HepG2 (cell line): ENCODE measurements at regions not wholly inside any gene's neighbourhood (a gene's known extent, or its start where the extent isn't known, plus 50 kb on each side); places are given as distances from the start of the nearest gene placed in this dataset.

ENCODE experiments used
- ATAC-seq: fragments of 200-7000 bp; cut with Tn5 transposase; 3 replicates; pipeline ENCODE4 v1.9.1; 2020; ENCODE audit warnings: mild to moderate bottlenecking, moderate library complexity
- BruUV-seq: library from RNA; stranded (reverse); fragments of 400-500 nt; replicated peaks from 2 replicates; lab custom pipeline; 2021; lab: Mats Ljungman, UMichigan
- CTCF ChIA-PET: fragments of 300-600 bp; formaldehyde crosslinking; extraction: SDS; loops from one replicate; lab custom pipeline; 2021; ENCODE audit warnings: low total read pairs, inconsistent platforms, low intra/inter-chr PET ratio; lab: Yijun Ruan, JAX
- POLR2A ChIA-PET: fragments of 350-600 bp; sonication (Branson Sonifier 250); formaldehyde crosslinking; loops from one replicate; lab custom pipeline; 2020; ENCODE audit warnings: antibody characterized with exemption, inconsistent platforms; lab: Yijun Ruan, JAX
- DNase-seq: peaks from one replicate; pipeline ENCODE4 v3.0.0-alpha.2; 2015; ENCODE audit warnings: low spot score
- FAIRE-seq: peaks from 3 replicates; lab custom pipeline; 2011; peaks lifted over from hg19 to GRCh38; lab: Jason Lieb, UNC
- H2AFZ ChIP-seq: one replicate; pipeline ENCODE4 v1.6.1; 2011; ENCODE audit warnings: low read length, inconsistent platforms
- H3K27ac ChIP-seq: fragments of 300-600 bp; 3 replicates; pipeline ENCODE4 v1.8.0; 2011; ENCODE audit warnings: mixed run types, mild to moderate bottlenecking, mixed read lengths, low read length, inconsistent platforms; ENCODE audit not compliant: insufficient read depth; ENCODE audit errors: extremely low read length
- H3K27me3 ChIP-seq, 2 experiments: fragments of 200-600 bp in 1 of 2; 2 replicates in 1 of 2; 3 replicates in 1 of 2; pipeline versions ENCODE4 v1.6.0 to v1.8.0; 2011; ENCODE audit warnings: low read length in 2 of 2, mild to moderate bottlenecking in 2 of 2, moderate library complexity in 2 of 2, inconsistent platforms in 1 of 2; ENCODE audit not compliant: insufficient read depth in 2 of 2, control insufficient read depth in 1 of 2
- H3K36me3 ChIP-seq, 2 experiments: fragments of 200-600 bp in 1 of 2; replicated peaks in 1 of 2; 2 replicates in 1 of 2; 3 replicates in 1 of 2; pipeline versions ENCODE4 v1.5.1 to v1.8.0; 2011; ENCODE audit warnings: low read length in 2 of 2, inconsistent platforms in 1 of 2; ENCODE audit not compliant: insufficient read depth in 2 of 2, control insufficient read depth in 1 of 2
- H3K4me1 ChIP-seq: 2 replicates; pipeline ENCODE4 v1.5.1; 2012; ENCODE audit warnings: low read length, inconsistent platforms; ENCODE audit not compliant: insufficient read depth
- H3K4me2 ChIP-seq: 2 replicates; pipeline ENCODE4 v1.6.0; 2011; ENCODE audit warnings: low read depth, low read length, inconsistent platforms
- H3K4me3 ChIP-seq, 3 experiments: fragments of 200-600 bp in 1 of 3; sonication (generic), shearing (Covaris generic) in 1 of 3; replicated peaks in 1 of 3; 2 replicates each; pipeline ENCODE4 v1.5.1; 2011 to 2016; ENCODE audit warnings: low read length in 3 of 3, inconsistent platforms in 2 of 3, low read depth in 2 of 3, mild to moderate bottlenecking in 2 of 3, control low read depth in 1 of 3, mixed read lengths in 1 of 3; ENCODE audit not compliant: insufficient read depth in 1 of 3
- H3K79me2 ChIP-seq: one replicate; pipeline ENCODE4 v1.6.1; 2011; ENCODE audit warnings: low read length, inconsistent platforms; ENCODE audit not compliant: insufficient read depth
- H3K9ac ChIP-seq: 2 replicates; pipeline ENCODE4 v1.6.0; 2011; ENCODE audit warnings: mild to moderate bottlenecking, low read depth, low read length, inconsistent platforms; ENCODE audit not compliant: insufficient read depth
- H3K9me3 ChIP-seq: 2 replicates; pipeline ENCODE4 v1.5.1; 2012; ENCODE audit warnings: mild to moderate bottlenecking, low read length
- H4K20me1 ChIP-seq: 2 replicates; pipeline ENCODE4 v1.6.0; 2011; ENCODE audit warnings: inconsistent platforms, mild to moderate bottlenecking, low read length, moderate library complexity; ENCODE audit not compliant: insufficient read depth
- KAT7 ChIP-seq: IDR thresholded peaks from 2 replicates; pipeline ENCODE4 v1.6.1; 2018; ENCODE audit warnings: borderline replicate concordance, missing compliant biosample characterization
- KDM5B ChIP-seq: sonication (generic); formaldehyde crosslinking; IDR thresholded peaks from 2 replicates; pipeline ENCODE4 v1.4.0; 2020; ENCODE audit warnings: missing genetic modification reagents, mild to moderate bottlenecking, borderline replicate concordance
- MBD4 ChIP-seq: IDR thresholded peaks from 2 replicates; pipeline ENCODE4 v1.6.1; 2012; ENCODE audit warnings: low read length, inconsistent platforms, borderline replicate concordance
- MBNL3 ChIP-seq: fragments of 250-450 bp; sonication (Bioruptor Pico); conservative IDR thresholded peaks from 2 replicates; pipeline ENCODE4 v1.8.0; 2022; ENCODE audit warnings: mild to moderate bottlenecking, inconsistent platforms
- NCOA1 ChIP-seq: sonication (generic); formaldehyde crosslinking; IDR thresholded peaks from 2 replicates; pipeline ENCODE4 v1.9.0; 2021; ENCODE audit warnings: missing genetic modification reagents
- PAF1 ChIP-seq: IDR thresholded peaks from 2 replicates; pipeline ENCODE4 v1.6.1; 2016; ENCODE audit warnings: missing genetic modification reagents, missing compliant biosample characterization
- PITX1 ChIP-seq: sonication (generic); formaldehyde crosslinking; IDR thresholded peaks from 2 replicates; pipeline ENCODE4 v1.5.1; 2020; ENCODE audit warnings: mild to moderate bottlenecking, missing genetic modification reagents
- RXRA ChIP-seq: sonication (generic); formaldehyde crosslinking; IDR thresholded peaks from 2 replicates; pipeline ENCODE4 v1.5.1; 2020; ENCODE audit warnings: missing genetic modification reagents
- SETDB1 ChIP-seq: sonication (generic); formaldehyde crosslinking; IDR thresholded peaks from 2 replicates; pipeline ENCODE4 v1.5.1; 2020; ENCODE audit warnings: missing genetic modification reagents, mild to moderate bottlenecking, borderline replicate concordance
- SNAI1 ChIP-seq: sonication (generic); formaldehyde crosslinking; IDR thresholded peaks from 2 replicates; pipeline ENCODE4 v1.5.0; 2020; ENCODE audit warnings: mild to moderate bottlenecking, missing genetic modification reagents, borderline replicate concordance
- SOX13 ChIP-seq, 3 experiments: fragments of 450-650 bp in 1 of 3; sonication (generic) in 1 of 3; formaldehyde crosslinking in 1 of 3; IDR thresholded peaks in 2 of 3; conservative IDR thresholded peaks in 1 of 3; 2 replicates each; pipeline versions ENCODE4 v1.5.0 to v1.6.1; 2016 to 2020; ENCODE audit warnings: antibody characterized with exemption in 1 of 3, mild to moderate bottlenecking in 1 of 3, missing compliant biosample characterization in 1 of 3, missing genetic modification reagents in 1 of 3, moderate library complexity in 1 of 3
- TBP ChIP-seq: sonication (generic); formaldehyde crosslinking; IDR thresholded peaks from 2 replicates; pipeline ENCODE4 v1.5.0; 2020; ENCODE audit warnings: missing genetic modification reagents
- XBP1 ChIP-seq: sonication (generic); formaldehyde crosslinking; IDR thresholded peaks from 2 replicates; pipeline ENCODE4 v1.5.0; 2020; ENCODE audit warnings: missing genetic modification reagents
- ZC3H4 ChIP-seq: sonication (generic); formaldehyde crosslinking; IDR thresholded peaks from 2 replicates; pipeline ENCODE4 v1.4.0; 2020; ENCODE audit warnings: missing genetic modification reagents, borderline replicate concordance
- ZIK1 ChIP-seq: sonication (generic); formaldehyde crosslinking; IDR thresholded peaks from 2 replicates; pipeline ENCODE4 v1.5.0; 2020; ENCODE audit warnings: mild to moderate bottlenecking, low read depth, missing genetic modification reagents, borderline replicate concordance
- ZKSCAN5 ChIP-seq: sonication (generic); formaldehyde crosslinking; IDR thresholded peaks from 2 replicates; pipeline ENCODE4 v1.5.1; 2020; ENCODE audit warnings: mild to moderate bottlenecking, missing genetic modification reagents
- ZNF333 ChIP-seq: sonication (generic); formaldehyde crosslinking; IDR thresholded peaks from 2 replicates; pipeline ENCODE4 v1.4.0; 2020; ENCODE audit warnings: mild to moderate bottlenecking, missing genetic modification reagents, borderline replicate concordance
- ZZZ3 ChIP-seq: sonication (generic); formaldehyde crosslinking; IDR thresholded peaks from 2 replicates; pipeline ENCODE4 v1.4.0; 2020; ENCODE audit warnings: missing genetic modification reagents, mild to moderate bottlenecking, borderline replicate concordance
- WGBS: methylation state at CpG from one replicate; pipeline ENCODE4 v1.1.6; 2017; ENCODE audit warnings: low lambda C conversion rate; 5-methylcytosine and 5-hydroxymethylcytosine counted together
- in situ Hi-C: cut with HindIII; loops from 2 replicates; pipeline ENCODE4 v1.10.0; 2017; ENCODE audit warnings: low pct_unique_long_range_greater_than_20kb; ENCODE audit not compliant: extremely low pct_ligation_motif_present
- intact Hi-C: fragments of 100-400 bp; cut with micrococcal nuclease; formaldehyde crosslinking; loops from one replicate; pipeline ENCODE4 v1.10.0; 2022; ENCODE audit not compliant: unreplicated experiment
- TF ChIP-seq, protein P1 (sequence below): sonication (generic); formaldehyde crosslinking; IDR thresholded peaks from 2 replicates; pipeline ENCODE4 v1.9.0; 2022; ENCODE audit warnings: missing genetic modification reagents, mild to moderate bottlenecking, borderline replicate concordance

DNA sequence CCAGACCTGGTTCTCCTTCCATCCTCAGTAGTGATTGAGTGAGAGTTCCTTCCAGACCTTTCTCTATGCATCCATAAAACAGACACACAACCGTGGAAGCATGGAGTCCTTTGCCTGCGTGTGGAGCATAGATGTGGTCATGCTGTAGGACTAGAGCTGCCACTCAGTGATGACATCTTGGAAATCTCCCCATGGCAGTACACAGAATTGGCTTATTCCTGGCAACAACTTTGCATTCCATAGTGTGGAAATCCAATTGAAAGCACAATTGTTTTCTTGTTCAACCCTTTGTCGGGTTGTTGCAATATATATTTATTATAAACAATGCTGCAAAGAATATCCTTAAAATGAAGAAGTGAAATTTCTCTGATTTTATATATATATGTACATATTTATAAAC, 547.8 kb downstream of the CDH26 start:
- Histone ChIP-seq H3K9ac (no peak overlapping the region), H2AFZ (no peak overlapping the region), H3K27me3 (no peaks in the 10 kb centered on the region), H3K79me2 (no peaks in the 10 kb centered on the region), H3K4me2 (no peak overlapping the region), H3K36me3 (no peaks in the 10 kb centered on the region), H3K4me1 (no peaks in the 10 kb centered on the region), H3K9me3 (peaks cover 47% of the 10 kb centered on the region), H3K27ac (no peak overlapping the region), H3K4me3 (no peak overlapping the region), H4K20me1 (no peaks in the 10 kb centered on the region)
- intact Hi-C loops (no loop called here), in situ Hi-C loops (no loop called here)
- no TSS peak for BruUV-seq
- ATAC-seq (no peak), FAIRE-seq (no peak), DNase-seq (no peak)
- CTCF ChIA-PET, result no interaction called here
- POLR2A ChIA-PET, result no interaction called here
- 7% methylated on average over 3 of the region's 3 CpGs for WGBS
- TF ChIP-seq PAF1 (no peak), SETDB1 (CRISPR knock-in tag) (no peak), SNAI1 (CRISPR knock-in tag) (no peak), ZZZ3 (no peak), TBP (CRISPR knock-in tag) (no peak), XBP1 (CRISPR knock-in tag) (no peak), NCOA1 (no peak), SOX13 (IDR thresholded peaks at IDR 0.05) (no peak), SOX13 (CRISPR knock-in tag; conservative IDR thresholded peaks at IDR 0.05 in 1 of 2, IDR thresholded peaks at IDR 0.05 in 1 of 2) (no peak), KDM5B (CRISPR knock-in tag) (no peak), PITX1 (CRISPR knock-in tag) (no peak), RXRA (CRISPR knock-in tag) (no peak), ZNF333 (CRISPR knock-in tag) (no peak), ZIK1 (no peak), ZC3H4 (CRISPR knock-in tag) (no peak), ZKSCAN5 (CRISPR knock-in tag) (no peak), MBNL3 (CRISPR knock-in tag) (no peak), KAT7 (CRISPR knock-in tag) (no peak), MBD4 (no peak)
- TF ChIP-seq, protein P1, sequence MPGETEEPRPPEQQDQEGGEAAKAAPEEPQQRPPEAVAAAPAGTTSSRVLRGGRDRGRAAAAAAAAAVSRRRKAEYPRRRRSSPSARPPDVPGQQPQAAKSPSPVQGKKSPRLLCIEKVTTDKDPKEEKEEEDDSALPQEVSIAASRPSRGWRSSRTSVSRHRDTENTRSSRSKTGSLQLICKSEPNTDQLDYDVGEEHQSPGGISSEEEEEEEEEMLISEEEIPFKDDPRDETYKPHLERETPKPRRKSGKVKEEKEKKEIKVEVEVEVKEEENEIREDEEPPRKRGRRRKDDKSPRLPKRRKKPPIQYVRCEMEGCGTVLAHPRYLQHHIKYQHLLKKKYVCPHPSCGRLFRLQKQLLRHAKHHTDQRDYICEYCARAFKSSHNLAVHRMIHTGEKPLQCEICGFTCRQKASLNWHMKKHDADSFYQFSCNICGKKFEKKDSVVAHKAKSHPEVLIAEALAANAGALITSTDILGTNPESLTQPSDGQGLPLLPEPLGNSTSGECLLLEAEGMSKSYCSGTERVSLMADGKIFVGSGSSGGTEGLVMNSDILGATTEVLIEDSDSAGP (CRISPR knock-in tag), result no peak
